ENCODE measurements at regions not wholly inside any gene's neighbourhood (a gene's known extent, or its start where the extent isn't known, plus 50 kb on each side); places are given as distances from the start of the nearest gene placed in this dataset.
A peak's percentile ranks its signal among the peaks of the same experiment; 100 is the strongest.

- Histone ChIP-seq H3K27ac (ENCODE audit: low read depth, low read length) (no peak overlapping the region), H3K79me2 (ENCODE audit: insufficient read depth, low read length) (no peaks in the 10 kb centered on the region), H3K4me2 (ENCODE audit: low read length) (no peak overlapping the region), H2AFZ (ENCODE audit: low read depth, low read length, poor library complexity, severe bottlenecking) (no peak overlapping the region), H3K9me3 (ENCODE audit: control insufficient read depth in 1 of 2, insufficient read depth in 1 of 2, low read depth in 1 of 2, low read length in 2 of 2) (no peaks in the 10 kb centered on the region), H3K4me1 (ENCODE audit: control insufficient read depth in 1 of 2, insufficient read depth in 2 of 2, low read length in 2 of 2) (peaks cover 6 to 11% of the 10 kb centered on the region in 2 experiments; a peak in 3 of 4 replicates), H3K9ac (ENCODE audit: low read length) (no peak overlapping the region), H3K4me3 (replicated peaks in 1 of 2; ENCODE audit: low read depth in 1 of 2, low read length in 2 of 2) (no peak overlapping the region), H4K20me1 (ENCODE audit: insufficient read depth) (no peaks in the 10 kb centered on the region), H3K36me3 (ENCODE audit: control insufficient read depth in 1 of 2, insufficient read depth in 2 of 2, low read length in 2 of 2) (no peaks in the 10 kb centered on the region), H3K9me2 (ENCODE audit: insufficient read depth) (no peaks in the 10 kb centered on the region), H3K27me3 (ENCODE audit: insufficient read depth, low read length) (no peaks in the 10 kb centered on the region)
- ATAC-seq (no peak), DNase-seq (ENCODE audit: low read depth, low spot score) (no peak)
- ChIA-PET CTCF (no interaction called here), POLR2A (no interaction called here), RAD21 (ENCODE audit: low non-redundant PET in 1 of 2, low total read pairs in 2 of 2, uncharacterized antibody in 2 of 2, unreplicated experiment in 2 of 2) (no interaction called here)
- no TSS peak for BruUV-seq (replicated peaks)
- no peak for TF ChIP-seq YY1 (IDR thresholded peaks at IDR 0.05; ENCODE audit: extremely low read depth, insufficient replicate concordance, low read depth, low read length)
- no peak for TF ChIP-seq TCF7L2 (IDR thresholded peaks at IDR 0.05; ENCODE audit: borderline replicate concordance, extremely low read depth, insufficient read depth, insufficient read length)
- TF ChIP-seq EZH2 (IDR thresholded peaks at IDR 0.05), result no peak
- TF ChIP-seq, protein P1, sequence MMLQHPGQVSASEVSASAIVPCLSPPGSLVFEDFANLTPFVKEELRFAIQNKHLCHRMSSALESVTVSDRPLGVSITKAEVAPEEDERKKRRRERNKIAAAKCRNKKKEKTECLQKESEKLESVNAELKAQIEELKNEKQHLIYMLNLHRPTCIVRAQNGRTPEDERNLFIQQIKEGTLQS (IDR thresholded peaks at IDR 0.05), result no peak
- TF ChIP-seq POLR2A (IDR thresholded peaks at IDR 0.05; ENCODE audit: borderline replicate concordance, extremely low read depth, insufficient read depth, insufficient read length), result no peak
- intact Hi-C loops (cut with micrococcal nuclease), result no loop called here
Observed at GRCh38 chr20:11227602-11228001, 553.8 kb upstream of the JAG1 start.

DNA sequence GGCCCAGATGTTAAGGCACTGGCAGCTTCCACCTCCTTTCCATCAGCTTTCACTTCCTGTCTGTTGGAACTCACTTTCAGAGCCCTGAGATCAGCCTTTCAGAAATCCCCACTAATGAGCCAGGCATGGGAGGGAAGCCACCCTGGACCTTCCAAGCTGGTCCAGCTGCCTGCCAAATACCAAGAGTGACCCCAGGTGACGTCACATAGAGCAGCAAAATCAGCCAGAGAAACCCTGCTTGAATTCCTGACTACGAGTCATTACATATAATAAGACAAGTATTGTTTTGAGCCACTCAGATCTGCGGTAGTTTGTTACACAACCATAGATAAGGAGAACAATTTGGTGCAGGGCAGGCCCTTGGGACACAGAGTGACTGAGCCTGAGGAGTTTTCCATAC lies 556.0 kb upstream of the JAG1 start:
- intact Hi-C loops (cut with micrococcal nuclease), result no loop called here
- 0 out of 2 replicates have a peak overlapping the region, but pooled peaks have one; percentile 8 for H3K27ac ChIP-seq (ENCODE audit: low read depth, low read length)
- H3K79me2 ChIP-seq (ENCODE audit: insufficient read depth, low read length), result no peaks in the 10 kb centered on the region
- DNase-seq (ENCODE audit: low read depth, low spot score), result peak; percentile 34
- POLR2A ChIA-PET, result no interaction called here
- TF ChIP-seq CEBPB (IDR thresholded peaks at IDR 0.05; ENCODE audit: low read depth) (peak; percentile 44; the same call in 1 of the 2 replicates), ZFX (IDR thresholded peaks at IDR 0.05) (no peak), POLR2A (IDR thresholded peaks at IDR 0.05; ENCODE audit: borderline replicate concordance, extremely low read depth, insufficient read depth, insufficient read length) (no peak), EZH2phosphoT487 (IDR thresholded peaks at IDR 0.05; ENCODE audit: borderline replicate concordance) (no peak), POLR2AphosphoS5 (IDR thresholded peaks at IDR 0.05; ENCODE audit: low read depth, low read length) (no peak)
- TF ChIP-seq, protein P1 (IDR thresholded peaks at IDR 0.05), result no peak
- TF ChIP-seq, protein P2, sequence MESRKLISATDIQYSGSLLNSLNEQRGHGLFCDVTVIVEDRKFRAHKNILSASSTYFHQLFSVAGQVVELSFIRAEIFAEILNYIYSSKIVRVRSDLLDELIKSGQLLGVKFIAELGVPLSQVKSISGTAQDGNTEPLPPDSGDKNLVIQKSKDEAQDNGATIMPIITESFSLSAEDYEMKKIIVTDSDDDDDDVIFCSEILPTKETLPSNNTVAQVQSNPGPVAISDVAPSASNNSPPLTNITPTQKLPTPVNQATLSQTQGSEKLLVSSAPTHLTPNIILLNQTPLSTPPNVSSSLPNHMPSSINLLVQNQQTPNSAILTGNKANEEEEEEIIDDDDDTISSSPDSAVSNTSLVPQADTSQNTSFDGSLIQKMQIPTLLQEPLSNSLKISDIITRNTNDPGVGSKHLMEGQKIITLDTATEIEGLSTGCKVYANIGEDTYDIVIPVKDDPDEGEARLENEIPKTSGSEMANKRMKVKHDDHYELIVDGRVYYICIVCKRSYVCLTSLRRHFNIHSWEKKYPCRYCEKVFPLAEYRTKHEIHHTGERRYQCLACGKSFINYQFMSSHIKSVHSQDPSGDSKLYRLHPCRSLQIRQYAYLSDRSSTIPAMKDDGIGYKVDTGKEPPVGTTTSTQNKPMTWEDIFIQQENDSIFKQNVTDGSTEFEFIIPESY (IDR thresholded peaks at IDR 0.05; ENCODE audit: extremely low read depth, insufficient replicate concordance, low read length), result no peak
- no TSS peak for BruUV-seq (replicated peaks)
- no peaks in the 10 kb centered on the region for H4K20me1 ChIP-seq (ENCODE audit: insufficient read depth)
- H3K36me3 ChIP-seq (ENCODE audit: control insufficient read depth in 1 of 2, insufficient read depth in 2 of 2, low read length in 2 of 2), result no peaks in the 10 kb centered on the region
- peaks cover 6 to 11% of the 10 kb centered on the region in 2 experiments; a peak in 3 of 4 replicates for H3K4me1 ChIP-seq (ENCODE audit: control insufficient read depth in 1 of 2, insufficient read depth in 2 of 2, low read length in 2 of 2)
- peak overlapping the region; percentile 47 for H3K4me2 ChIP-seq (ENCODE audit: low read length)
- RAD21 ChIA-PET (ENCODE audit: low non-redundant PET in 1 of 2, low total read pairs in 2 of 2, uncharacterized antibody in 2 of 2, unreplicated experiment in 2 of 2), result no interaction called here
- H3K27me3 ChIP-seq (ENCODE audit: insufficient read depth, low read length), result no peaks in the 10 kb centered on the region
- no peak overlapping the region for H3K4me3 ChIP-seq (replicated peaks in 1 of 2; ENCODE audit: low read depth in 1 of 2, low read length in 2 of 2)
- H2AFZ ChIP-seq (ENCODE audit: low read depth, low read length, poor library complexity, severe bottlenecking), result peak overlapping the region; percentile 75
- CTCF ChIA-PET, result no interaction called here
- peak; percentile 85 for ATAC-seq
- H3K9me3 ChIP-seq (ENCODE audit: control insufficient read depth in 1 of 2, insufficient read depth in 1 of 2, low read depth in 1 of 2, low read length in 2 of 2), result no peaks in the 10 kb centered on the region
- no peak overlapping the region for H3K9ac ChIP-seq (ENCODE audit: low read length)
- H3K9me2 ChIP-seq (ENCODE audit: insufficient read depth), result no peaks in the 10 kb centered on the region
